ENCODE measurements at regions not wholly inside any gene's neighbourhood (a gene's known extent, or its start where the extent isn't known, plus 50 kb on each side); places are given as distances from the start of the nearest gene placed in this dataset.

DNA sequence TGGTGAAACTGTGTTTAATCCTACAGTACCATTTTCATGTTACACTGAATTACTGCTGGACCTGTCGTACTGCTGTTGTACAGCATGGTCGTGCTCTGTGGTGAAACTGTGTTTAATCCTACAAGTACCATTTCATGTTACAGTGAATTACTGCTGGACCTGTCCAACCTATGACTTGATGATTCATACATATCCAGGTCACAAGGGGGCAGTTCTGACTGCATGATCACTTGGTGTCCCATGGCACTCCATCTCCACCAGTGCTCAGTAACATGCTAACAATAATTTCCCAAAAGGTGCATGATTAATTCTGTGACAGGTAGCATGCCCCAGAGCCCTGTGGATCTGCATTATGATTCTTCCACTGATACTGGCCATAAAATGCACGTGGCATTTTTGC is 101.6 kb downstream of the ADCYAP1 start:
- peaks cover 5% of the 10 kb centered on the region for H3K27me3 Mint-ChIP-seq (ENCODE audit: low read depth)
- ATAC-seq (replicated peaks in 1 of 2) = no peak
- H3K36me3 Mint-ChIP-seq (ENCODE audit: insufficient read depth in 2 of 2) = no peaks in the 10 kb centered on the region
- peaks cover 7% of the 10 kb centered on the region in 2 donors for H3K9me3 Mint-ChIP-seq
- H3K4me1 Mint-ChIP-seq (ENCODE audit: low read depth) = no peaks in the 10 kb centered on the region
- H3K4me3 Mint-ChIP-seq = no peak overlapping the region
- no peak overlapping the region for H3K27ac Mint-ChIP-seq
- DNase-seq = no peak

DNA sequence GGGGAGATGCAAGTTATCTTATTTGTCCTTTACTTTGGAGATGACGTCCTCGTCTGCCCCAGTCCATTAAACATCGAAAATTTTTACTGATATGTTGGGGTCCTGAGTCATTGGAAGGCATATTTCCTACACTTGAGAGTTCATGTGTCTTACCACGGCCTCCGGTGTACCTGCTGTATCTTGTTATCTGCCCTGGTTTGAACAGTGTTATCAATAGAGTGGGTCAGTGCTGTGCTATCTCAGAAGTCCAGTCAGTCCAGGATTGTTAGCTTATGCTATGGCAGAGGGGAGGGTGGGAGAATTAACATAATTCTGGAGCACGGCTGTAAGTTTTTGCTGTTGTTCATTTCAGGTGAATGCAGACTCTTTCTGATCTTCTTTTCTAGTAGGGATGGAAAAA is 102.3 kb downstream of the ADCYAP1 start:
- Mint-ChIP-seq H3K27ac (no peak overlapping the region), H3K4me1 (ENCODE audit: low read depth) (no peaks in the 10 kb centered on the region), H3K4me3 (no peak overlapping the region), H3K9me3 (peaks cover 7% of the 10 kb centered on the region in 2 donors), H3K36me3 (ENCODE audit: insufficient read depth in 2 of 2) (no peaks in the 10 kb centered on the region), H3K27me3 (ENCODE audit: low read depth) (peaks cover 5% of the 10 kb centered on the region)
- no peak for ATAC-seq (replicated peaks in 1 of 2)
- no peak for DNase-seq

DNA sequence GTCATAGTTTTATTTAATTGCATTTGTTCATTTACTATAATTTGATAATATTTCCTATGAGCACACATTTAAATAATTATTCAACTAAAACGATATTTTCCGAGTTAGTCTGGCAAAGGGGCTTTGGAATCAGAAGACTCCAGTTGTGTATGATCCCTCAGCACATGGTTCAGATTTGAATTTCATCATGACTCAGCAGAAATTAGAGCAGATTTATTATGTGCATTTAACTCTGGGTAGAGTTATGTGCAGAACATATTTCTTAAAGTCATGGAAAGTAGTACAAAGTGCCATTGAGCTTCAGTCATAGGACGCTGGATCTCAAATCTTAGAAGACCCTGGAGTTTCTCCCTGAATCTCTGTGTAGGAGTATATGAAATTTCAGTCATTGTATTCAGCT is 106.7 kb downstream of the ADCYAP1 start:
- peaks cover 5% of the 10 kb centered on the region for H3K27me3 Mint-ChIP-seq (ENCODE audit: low read depth)
- no peak for ATAC-seq (replicated peaks in 1 of 2)
- no peak overlapping the region for H3K4me3 Mint-ChIP-seq
- no peak for DNase-seq
- no peaks in the 10 kb centered on the region for H3K36me3 Mint-ChIP-seq (ENCODE audit: insufficient read depth in 2 of 2)
- no peaks in the 10 kb centered on the region for H3K9me3 Mint-ChIP-seq
- no peak overlapping the region for H3K27ac Mint-ChIP-seq
- H3K4me1 Mint-ChIP-seq (ENCODE audit: low read depth) = no peaks in the 10 kb centered on the region

DNA sequence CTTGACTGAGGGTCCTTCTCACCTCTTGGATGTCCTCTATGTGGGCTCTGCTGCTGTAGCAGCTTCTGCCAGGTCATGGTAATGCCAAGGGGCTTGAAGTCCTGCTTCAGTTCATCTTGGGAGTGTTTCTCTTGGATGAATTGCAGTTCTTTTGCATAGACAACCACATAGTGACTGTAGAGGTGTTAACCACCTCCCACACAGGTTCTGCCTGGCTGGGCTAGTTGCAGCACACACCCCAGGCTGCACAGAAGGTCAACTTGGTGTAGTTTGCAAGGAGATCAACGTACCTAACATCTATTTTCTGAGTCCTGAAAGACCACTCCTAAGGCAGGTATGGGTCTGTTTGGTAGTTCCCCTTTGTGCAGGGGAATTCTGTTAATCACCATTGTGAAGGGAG is 108.1 kb downstream of the ADCYAP1 start:
- Mint-ChIP-seq H3K9me3 (no peaks in the 10 kb centered on the region), H3K27me3 (ENCODE audit: low read depth) (peaks cover 5% of the 10 kb centered on the region), H3K36me3 (ENCODE audit: insufficient read depth in 2 of 2) (no peaks in the 10 kb centered on the region), H3K4me3 (no peak overlapping the region), H3K27ac (no peak overlapping the region), H3K4me1 (ENCODE audit: low read depth) (no peaks in the 10 kb centered on the region)
- ATAC-seq (replicated peaks in 1 of 2) (no peak), DNase-seq (no peak)

DNA sequence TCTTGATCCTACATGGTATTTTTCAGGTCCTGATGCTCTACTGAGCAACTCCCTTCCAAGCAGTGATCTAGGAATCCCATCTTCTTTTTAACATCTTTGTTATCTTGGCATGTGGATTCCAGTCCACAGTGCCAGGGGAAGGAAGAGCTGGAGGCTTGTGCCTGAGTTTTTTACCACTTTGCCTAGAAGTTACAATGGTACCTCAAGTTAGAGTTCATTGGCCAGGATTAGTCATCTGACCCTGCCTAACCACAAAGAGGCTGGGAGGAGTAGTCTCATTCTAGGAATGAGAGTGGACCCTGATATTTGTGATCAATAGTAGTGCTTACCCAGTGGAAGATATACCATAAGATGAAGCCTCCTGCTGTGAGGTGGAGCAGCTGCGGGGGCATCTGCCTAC is 109.3 kb downstream of the ADCYAP1 start:
- Mint-ChIP-seq H3K27ac (no peak overlapping the region), H3K4me1 (ENCODE audit: low read depth) (no peaks in the 10 kb centered on the region), H3K9me3 (no peaks in the 10 kb centered on the region), H3K27me3 (ENCODE audit: low read depth) (peaks cover 5% of the 10 kb centered on the region), H3K36me3 (ENCODE audit: insufficient read depth in 2 of 2) (no peaks in the 10 kb centered on the region), H3K4me3 (no peak overlapping the region)
- DNase-seq (no peak), ATAC-seq (replicated peaks in 1 of 2) (no peak)

DNA sequence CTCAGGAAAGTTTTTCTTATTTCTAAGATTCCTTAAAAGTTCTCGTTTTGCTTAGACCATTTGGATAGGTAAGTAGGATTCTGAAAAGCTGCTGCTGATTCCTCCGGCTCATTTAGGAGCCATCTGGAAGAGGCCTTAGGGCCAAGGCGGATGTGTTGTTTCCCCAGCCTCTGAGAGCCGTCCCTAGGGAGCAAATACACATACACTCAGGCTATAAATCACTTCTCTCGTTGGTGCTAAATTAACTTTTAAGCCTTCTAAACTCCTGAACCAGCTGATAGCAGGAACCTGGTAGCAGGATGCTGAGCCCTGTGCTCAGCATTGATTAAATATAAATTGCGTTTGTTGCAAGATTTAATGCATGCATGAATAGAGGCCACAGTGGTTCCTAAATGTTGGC is 109.8 kb downstream of the ADCYAP1 start:
- H3K9me3 Mint-ChIP-seq = no peaks in the 10 kb centered on the region
- no peak overlapping the region for H3K27ac Mint-ChIP-seq
- no peaks in the 10 kb centered on the region for H3K36me3 Mint-ChIP-seq (ENCODE audit: insufficient read depth in 2 of 2)
- ATAC-seq (replicated peaks in 1 of 2) (no peak), DNase-seq (no peak)
- no peaks in the 10 kb centered on the region for H3K4me1 Mint-ChIP-seq (ENCODE audit: low read depth)
- peaks cover 5% of the 10 kb centered on the region for H3K27me3 Mint-ChIP-seq (ENCODE audit: low read depth)
- no peak overlapping the region for H3K4me3 Mint-ChIP-seq

DNA sequence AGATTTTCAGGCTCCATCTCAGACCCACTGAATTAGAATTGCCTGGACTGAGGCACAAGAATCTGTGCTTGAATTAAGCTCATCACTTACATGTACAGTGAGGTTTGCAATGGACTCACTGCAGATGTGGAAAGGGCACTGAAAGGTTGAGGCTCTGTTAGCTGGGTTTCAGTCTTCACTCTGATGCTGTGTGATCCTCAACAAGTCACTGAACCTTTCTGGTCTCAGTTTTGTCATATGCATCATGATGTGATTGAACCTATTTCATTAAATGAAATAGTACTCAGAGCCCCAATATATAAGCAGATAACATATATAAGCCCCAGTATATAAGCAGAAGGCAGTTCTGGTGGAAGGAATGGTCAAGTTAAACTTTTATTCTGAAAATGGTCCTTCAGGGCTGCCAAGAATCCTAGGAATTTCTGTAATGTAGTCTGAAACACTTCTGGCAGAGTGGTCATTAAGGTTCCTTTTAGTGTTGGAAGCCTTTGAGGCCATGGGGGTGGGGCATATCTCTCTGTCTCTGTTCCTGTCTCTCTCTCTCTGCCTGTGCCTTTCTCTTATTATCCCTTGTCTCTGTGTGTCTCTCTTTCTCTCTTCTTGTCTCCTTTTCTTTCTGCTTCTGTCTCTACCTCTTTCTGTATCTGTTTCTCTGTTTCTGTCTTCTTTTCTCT is 110.4 kb downstream of the ADCYAP1 start:
- Mint-ChIP-seq H3K9me3 (no peaks in the 10 kb centered on the region), H3K4me1 (ENCODE audit: low read depth) (no peaks in the 10 kb centered on the region), H3K27me3 (ENCODE audit: low read depth) (no peaks in the 10 kb centered on the region), H3K27ac (no peak overlapping the region), H3K4me3 (no peak overlapping the region), H3K36me3 (ENCODE audit: insufficient read depth in 2 of 2) (no peaks in the 10 kb centered on the region)
- DNase-seq (no peak), ATAC-seq (replicated peaks in 1 of 2) (no peak)

DNA sequence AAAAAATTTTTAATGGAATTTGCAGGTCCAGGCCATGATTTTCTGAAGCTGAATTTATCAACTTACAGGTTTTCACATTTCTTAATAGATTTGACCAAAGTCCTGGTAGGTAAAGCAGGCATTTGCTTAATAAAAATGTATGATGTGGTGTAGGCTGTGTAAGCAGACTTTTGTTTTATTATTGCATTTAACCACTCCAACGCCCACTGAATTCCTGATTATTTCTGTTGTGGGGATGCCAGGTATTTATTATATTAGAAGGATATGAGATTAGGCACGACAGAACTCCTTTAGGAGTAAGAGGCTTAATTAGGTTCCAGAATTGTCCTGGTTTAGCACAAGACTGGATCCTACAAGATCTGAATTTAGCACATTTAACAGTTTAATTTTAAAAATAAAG is 111.1 kb downstream of the ADCYAP1 start:
- ATAC-seq (replicated peaks in 1 of 2) (no peak), DNase-seq (no peak)
- peaks cover 5% of the 10 kb centered on the region for H3K27me3 Mint-ChIP-seq (ENCODE audit: low read depth)
- no peaks in the 10 kb centered on the region for H3K9me3 Mint-ChIP-seq
- no peaks in the 10 kb centered on the region for H3K4me1 Mint-ChIP-seq (ENCODE audit: low read depth)
- no peaks in the 10 kb centered on the region for H3K36me3 Mint-ChIP-seq (ENCODE audit: insufficient read depth in 2 of 2)
- no peak overlapping the region for H3K4me3 Mint-ChIP-seq
- H3K27ac Mint-ChIP-seq = no peak overlapping the region

DNA sequence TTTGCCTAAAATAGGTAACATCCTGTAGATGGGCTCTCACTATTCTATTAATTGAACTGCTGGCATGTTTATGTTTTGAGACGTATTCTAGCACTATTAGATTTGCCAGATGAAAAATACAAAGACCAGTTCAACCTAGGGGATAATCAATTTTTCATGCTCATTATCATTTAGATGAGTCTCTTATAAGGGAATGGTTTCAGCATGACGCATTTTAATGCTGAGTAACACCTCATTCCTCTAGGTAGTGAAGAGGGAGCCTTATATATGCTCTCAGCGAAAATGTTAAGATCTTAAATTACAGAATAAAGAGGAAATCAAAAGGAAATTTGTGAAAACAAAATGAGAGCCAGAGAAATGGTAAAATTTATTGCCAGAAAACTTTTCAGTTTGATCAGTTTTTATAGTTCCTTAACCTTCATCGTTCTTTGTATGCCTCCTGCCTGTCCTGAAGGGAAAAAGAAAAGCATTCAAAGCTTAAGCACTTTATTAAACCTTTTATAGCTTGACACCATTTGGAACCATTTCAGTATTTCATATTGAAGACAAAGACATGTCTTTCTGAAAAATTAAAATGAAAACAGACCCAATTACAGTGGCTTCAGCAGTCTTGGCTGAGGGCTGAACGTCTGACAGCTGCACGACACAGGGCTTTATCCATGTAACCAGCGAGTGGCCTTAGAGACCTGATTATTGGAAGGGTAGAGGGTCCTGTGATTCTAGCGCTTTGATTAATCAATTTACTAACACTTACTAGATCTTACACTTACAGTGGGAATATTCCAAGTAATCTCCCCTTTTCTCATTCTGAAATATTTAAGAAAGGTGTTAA is 112.8 kb downstream of the ADCYAP1 start:
- DNase-seq (no peak), ATAC-seq (replicated peaks in 1 of 2) (no peak)
- H3K9me3 Mint-ChIP-seq = no peaks in the 10 kb centered on the region
- H3K27me3 Mint-ChIP-seq (ENCODE audit: low read depth) = peaks cover 6% of the 10 kb centered on the region
- no peaks in the 10 kb centered on the region for H3K4me1 Mint-ChIP-seq (ENCODE audit: low read depth)
- no peak overlapping the region for H3K27ac Mint-ChIP-seq
- H3K36me3 Mint-ChIP-seq (ENCODE audit: insufficient read depth in 2 of 2) = no peaks in the 10 kb centered on the region
- H3K4me3 Mint-ChIP-seq = no peak overlapping the region

DNA sequence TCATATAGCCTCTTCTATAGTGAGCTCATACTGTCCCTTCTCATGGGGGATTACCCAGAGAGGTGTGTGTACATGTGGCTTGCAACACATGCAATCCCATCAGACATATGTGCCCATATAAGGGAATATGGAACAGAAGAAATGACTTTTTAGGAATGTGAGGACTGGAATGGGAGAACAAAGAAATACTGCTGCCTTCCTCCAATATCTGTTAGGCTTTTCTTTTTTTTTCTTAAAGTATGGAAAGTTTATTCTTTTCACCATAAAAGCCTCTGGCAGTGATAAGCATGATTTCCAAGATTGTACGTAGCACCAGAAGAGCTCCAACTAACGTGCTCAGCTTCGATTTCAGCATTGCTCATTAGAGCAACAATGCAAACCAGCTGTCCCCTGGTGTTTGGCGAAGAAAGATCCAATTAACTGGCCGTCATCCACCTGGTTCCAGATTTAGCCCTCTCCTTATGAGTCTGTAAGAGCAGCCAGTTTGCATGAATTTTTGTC is 113.6 kb downstream of the ADCYAP1 start:
- ATAC-seq (replicated peaks in 1 of 2) (no peak), DNase-seq (no peak)
- Mint-ChIP-seq H3K27ac (no peak overlapping the region), H3K4me1 (ENCODE audit: low read depth) (no peaks in the 10 kb centered on the region), H3K36me3 (ENCODE audit: insufficient read depth in 2 of 2) (no peaks in the 10 kb centered on the region), H3K9me3 (no peaks in the 10 kb centered on the region), H3K27me3 (ENCODE audit: low read depth) (peaks cover 6% of the 10 kb centered on the region), H3K4me3 (no peak overlapping the region)

DNA sequence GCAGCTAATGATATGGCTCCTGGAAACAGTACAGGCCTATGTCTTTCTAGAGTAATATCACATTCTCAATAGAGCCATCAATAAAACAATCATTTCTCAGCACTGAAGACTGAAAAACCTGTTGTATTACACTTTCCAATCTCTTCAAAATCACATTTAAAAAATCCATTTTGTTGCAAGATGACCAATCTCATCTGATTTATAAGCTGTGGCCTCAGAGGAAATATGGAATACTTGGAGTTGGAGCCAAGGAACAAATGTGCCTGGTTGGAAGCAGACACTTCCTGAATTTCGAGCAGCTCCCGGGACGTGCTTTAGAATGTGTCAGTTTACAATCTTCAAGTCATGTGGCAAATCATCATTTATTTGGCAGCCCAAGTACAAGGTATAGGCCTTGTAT is 114.5 kb downstream of the ADCYAP1 start:
- Mint-ChIP-seq H3K27ac (no peak overlapping the region), H3K9me3 (no peaks in the 10 kb centered on the region), H3K27me3 (ENCODE audit: low read depth) (peaks cover 6% of the 10 kb centered on the region), H3K36me3 (ENCODE audit: insufficient read depth in 2 of 2) (no peaks in the 10 kb centered on the region), H3K4me3 (no peak overlapping the region), H3K4me1 (ENCODE audit: low read depth) (no peaks in the 10 kb centered on the region)
- DNase-seq = no peak
- ATAC-seq (replicated peaks in 1 of 2) = no peak

DNA sequence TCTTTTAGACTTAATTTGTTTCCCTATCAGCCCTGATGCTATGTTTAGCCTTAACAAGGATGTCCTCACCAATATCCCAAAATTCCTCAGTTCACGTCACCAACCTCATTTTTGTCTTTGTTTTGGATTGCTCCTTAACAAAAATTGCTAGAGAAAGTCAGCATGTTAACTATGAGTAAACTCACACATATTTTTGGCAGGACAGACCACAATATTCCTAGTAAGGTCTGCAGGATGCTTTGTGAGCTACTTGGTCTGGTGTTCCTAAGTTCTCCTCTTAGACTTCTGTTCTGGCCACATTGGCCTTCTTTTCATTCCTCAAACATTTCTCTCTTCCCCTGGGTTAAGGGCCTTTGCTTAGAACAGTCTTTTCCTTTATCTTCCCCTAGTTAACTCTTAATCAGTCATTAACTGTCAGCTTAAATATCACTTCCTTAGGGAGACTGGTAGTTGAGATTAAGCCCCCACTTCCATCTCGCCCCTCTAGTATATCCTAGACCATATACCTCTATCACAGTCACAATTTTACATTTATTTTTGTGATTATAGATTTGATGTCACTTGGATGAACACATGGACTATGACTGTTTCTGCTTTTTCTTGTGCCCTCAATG is 116.2 kb downstream of the ADCYAP1 start:
- H3K27me3 Mint-ChIP-seq (ENCODE audit: low read depth) = peaks cover 6% of the 10 kb centered on the region
- no peaks in the 10 kb centered on the region for H3K9me3 Mint-ChIP-seq
- H3K4me3 Mint-ChIP-seq = no peak overlapping the region

DNA sequence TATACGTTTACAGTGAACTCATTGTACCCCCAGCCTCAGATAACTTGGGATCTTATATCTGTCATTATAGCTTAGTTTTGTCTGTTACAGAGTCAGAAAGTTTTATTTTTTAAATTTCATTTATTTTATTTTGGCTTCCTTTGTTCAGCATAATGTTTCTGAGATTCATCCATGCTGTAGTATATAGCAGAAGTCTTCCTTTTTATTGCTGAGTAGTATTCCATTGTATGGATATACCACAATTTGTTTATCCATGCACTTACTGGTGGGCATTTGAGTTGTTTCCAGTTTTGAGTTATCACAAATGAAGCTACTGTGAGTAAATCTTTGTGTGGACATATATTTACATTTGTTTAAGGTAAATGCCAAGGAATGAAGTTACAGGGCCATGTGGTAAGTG is 122.3 kb downstream of the ADCYAP1 start:
- H3K4me1 Mint-ChIP-seq (ENCODE audit: low read depth) = no peaks in the 10 kb centered on the region
- DNase-seq = no peak
- peaks cover 3 to 9% of the 10 kb centered on the region in 2 donors for H3K9me3 Mint-ChIP-seq
- H3K36me3 Mint-ChIP-seq (ENCODE audit: insufficient read depth in 2 of 2) = no peaks in the 10 kb centered on the region
- H3K27me3 Mint-ChIP-seq (ENCODE audit: low read depth) = no peaks in the 10 kb centered on the region
- ATAC-seq (replicated peaks in 1 of 2) = no peak
- no peak overlapping the region for H3K27ac Mint-ChIP-seq
- no peak overlapping the region for H3K4me3 Mint-ChIP-seq

More for the DNA sequence above, 116.2 kb downstream of the ADCYAP1 start:
- DNase-seq (no peak), ATAC-seq (replicated peaks in 1 of 2) (no peak)
- Mint-ChIP-seq H3K36me3 (ENCODE audit: insufficient read depth in 2 of 2) (no peaks in the 10 kb centered on the region), H3K27ac (no peak overlapping the region), H3K4me1 (ENCODE audit: low read depth) (no peaks in the 10 kb centered on the region)
